ENCODE measurements at regions not wholly inside any gene's neighbourhood (a gene's known extent, or its start where the extent isn't known, plus 50 kb on each side); places are given as distances from the start of the nearest gene placed in this dataset.

DNA sequence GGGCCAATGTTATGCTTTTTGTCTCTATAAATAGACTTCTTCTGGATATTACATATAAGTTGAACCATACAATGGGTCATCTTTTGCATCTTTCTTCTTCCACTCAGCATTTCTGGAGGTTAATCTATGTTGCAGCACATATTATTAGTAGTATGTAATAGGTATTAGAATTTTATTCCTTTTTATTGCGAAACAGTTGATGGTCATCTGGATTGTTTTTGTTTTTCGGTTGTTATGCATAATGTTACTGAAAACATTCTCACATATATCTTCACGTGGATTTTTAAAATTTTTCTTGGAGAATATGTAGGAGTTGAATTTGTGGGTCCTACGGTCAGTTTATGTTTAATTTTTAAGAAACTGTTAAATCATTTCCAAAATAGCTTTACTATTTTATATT, 466.8 kb downstream of the SLCO4C1 start:
- in situ Hi-C loops (cut with MboI; ENCODE audit: low sequenced_read_pairs, unreplicated experiment), result no loop called here

DNA sequence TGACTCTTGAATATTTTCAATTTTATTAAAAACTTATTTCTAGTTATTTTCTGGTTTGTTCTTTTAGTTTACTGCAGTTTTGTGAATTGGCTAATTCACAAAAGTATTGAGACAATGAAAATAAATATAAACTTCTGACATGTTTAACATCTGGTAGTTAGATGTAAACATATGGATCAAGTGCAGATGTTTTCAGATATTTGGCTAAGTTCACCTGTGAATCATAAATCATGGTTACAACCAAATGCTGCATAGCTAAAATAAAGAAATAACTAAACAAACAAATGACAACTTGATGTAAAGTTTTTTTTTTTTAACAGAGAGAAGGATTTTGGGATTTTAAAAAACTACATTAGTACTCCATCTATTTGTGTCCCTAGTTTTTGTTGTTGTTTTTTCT, 484.6 kb downstream of the SLCO4C1 start:
- TF ChIP-seq, protein P1, sequence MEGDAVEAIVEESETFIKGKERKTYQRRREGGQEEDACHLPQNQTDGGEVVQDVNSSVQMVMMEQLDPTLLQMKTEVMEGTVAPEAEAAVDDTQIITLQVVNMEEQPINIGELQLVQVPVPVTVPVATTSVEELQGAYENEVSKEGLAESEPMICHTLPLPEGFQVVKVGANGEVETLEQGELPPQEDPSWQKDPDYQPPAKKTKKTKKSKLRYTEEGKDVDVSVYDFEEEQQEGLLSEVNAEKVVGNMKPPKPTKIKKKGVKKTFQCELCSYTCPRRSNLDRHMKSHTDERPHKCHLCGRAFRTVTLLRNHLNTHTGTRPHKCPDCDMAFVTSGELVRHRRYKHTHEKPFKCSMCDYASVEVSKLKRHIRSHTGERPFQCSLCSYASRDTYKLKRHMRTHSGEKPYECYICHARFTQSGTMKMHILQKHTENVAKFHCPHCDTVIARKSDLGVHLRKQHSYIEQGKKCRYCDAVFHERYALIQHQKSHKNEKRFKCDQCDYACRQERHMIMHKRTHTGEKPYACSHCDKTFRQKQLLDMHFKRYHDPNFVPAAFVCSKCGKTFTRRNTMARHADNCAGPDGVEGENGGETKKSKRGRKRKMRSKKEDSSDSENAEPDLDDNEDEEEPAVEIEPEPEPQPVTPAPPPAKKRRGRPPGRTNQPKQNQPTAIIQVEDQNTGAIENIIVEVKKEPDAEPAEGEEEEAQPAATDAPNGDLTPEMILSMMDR (IDR thresholded peaks at IDR 0.05; ENCODE audit: borderline replicate concordance, control extremely low read depth, extremely low read depth, insufficient read depth, missing control alignments), result no peak
- no peak for DNase-seq (ENCODE audit: low spot score)
- in situ Hi-C loops (cut with MboI; ENCODE audit: low sequenced_read_pairs, unreplicated experiment), result no loop called here

More for the DNA sequence above, 466.8 kb downstream of the SLCO4C1 start:
- TF ChIP-seq, protein P1 (IDR thresholded peaks at IDR 0.05; ENCODE audit: borderline replicate concordance, control extremely low read depth, extremely low read depth, insufficient read depth, missing control alignments), result no peak
- no peak for DNase-seq (ENCODE audit: low spot score)

DNA sequence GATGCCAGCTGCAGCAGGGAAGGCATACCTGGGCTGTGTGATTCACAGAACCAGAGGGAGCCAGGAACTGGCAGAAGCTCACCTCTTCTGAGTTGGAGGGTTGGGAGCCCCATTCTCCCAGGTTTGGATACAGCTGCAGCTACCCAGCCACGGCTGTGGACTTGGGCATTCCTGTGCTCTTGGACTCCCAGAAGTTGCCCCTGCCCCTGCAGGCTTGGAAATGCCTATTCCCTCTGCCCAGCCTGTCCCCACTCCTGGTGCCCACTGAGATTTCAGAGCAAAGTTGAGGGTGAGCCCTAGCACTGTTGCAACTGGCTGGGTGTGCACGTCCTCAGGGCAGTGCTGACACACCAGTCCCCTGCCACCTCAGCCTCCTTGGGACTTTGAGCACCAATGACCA, 489.7 kb downstream of the SLCO4C1 start:
- no peak for DNase-seq (ENCODE audit: low spot score)
- in situ Hi-C loops (cut with MboI; ENCODE audit: low sequenced_read_pairs, unreplicated experiment), result no loop called here

DNA sequence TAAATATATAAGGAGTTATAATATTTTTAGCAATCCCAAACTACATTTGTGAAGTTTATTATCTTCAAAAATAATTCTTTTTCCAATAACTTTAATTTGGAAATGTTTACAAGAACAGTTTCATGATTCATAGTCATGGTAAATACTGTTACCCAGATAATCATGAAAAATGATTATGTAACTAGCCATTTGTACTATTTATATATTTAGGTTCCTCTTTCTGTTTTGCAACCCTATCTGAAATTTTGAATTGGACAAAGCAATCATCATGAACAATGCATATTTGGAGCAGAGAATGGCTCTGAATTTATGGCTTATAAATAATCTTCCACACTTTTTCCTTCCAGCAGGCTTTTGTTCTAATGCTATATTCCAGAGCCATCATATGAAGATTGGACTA, 499.7 kb downstream of the SLCO4C1 start:
- in situ Hi-C loops (cut with MboI; ENCODE audit: low sequenced_read_pairs, unreplicated experiment), result no loop called here
- TF ChIP-seq, protein P1 (IDR thresholded peaks at IDR 0.05; ENCODE audit: borderline replicate concordance, control extremely low read depth, extremely low read depth, insufficient read depth, missing control alignments), result no peak
- DNase-seq (ENCODE audit: low spot score), result no peak

More for the DNA sequence above, 489.7 kb downstream of the SLCO4C1 start:
- TF ChIP-seq, protein P1 (IDR thresholded peaks at IDR 0.05; ENCODE audit: borderline replicate concordance, control extremely low read depth, extremely low read depth, insufficient read depth, missing control alignments), result no peak

DNA sequence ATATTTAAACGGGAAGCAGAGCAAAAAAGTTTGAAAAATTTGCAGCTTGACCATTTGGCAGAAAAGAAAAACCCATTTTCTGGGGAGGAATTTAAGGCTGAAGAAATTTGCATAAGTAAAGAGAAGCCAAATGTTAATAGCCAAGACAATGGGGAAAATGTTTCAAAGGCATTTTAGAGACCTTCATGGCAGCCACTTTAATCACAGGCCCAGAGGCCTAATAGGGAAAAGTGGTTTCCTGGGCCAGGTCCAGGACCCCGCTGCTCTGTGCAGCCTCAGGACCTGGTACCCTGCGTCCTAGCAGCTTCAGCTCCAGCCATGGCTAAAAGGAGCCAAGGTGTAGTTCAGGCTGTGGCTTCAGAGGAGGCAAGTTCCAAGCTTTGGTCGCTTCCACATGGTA, 507.3 kb downstream of the SLCO4C1 start:
- in situ Hi-C loops (cut with MboI; ENCODE audit: low sequenced_read_pairs, unreplicated experiment), result no loop called here
- TF ChIP-seq, protein P1 (IDR thresholded peaks at IDR 0.05; ENCODE audit: borderline replicate concordance, control extremely low read depth, extremely low read depth, insufficient read depth, missing control alignments), result no peak
- DNase-seq (ENCODE audit: low spot score), result no peak

DNA sequence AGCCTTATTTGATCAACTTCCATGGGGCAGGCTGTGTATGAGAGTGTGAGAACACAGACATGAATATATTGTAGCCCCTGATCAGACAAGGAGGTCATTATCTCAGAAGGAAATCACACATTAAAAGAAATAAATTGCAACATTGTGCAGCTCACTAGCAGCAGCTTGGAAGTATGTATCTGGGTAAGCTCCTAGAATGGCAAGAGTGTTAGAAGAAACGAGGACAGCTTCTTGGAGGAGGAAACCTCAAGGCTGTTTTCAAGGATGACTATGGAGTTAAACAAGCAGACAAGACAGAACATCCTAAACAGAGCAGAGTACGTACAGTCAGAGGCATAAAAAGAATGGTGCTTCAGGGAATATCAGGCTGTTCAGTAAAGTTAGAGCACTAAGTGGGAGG, 511.0 kb downstream of the SLCO4C1 start:
- DNase-seq (ENCODE audit: low spot score), result no peak
- in situ Hi-C loops (cut with MboI; ENCODE audit: low sequenced_read_pairs, unreplicated experiment), result no loop called here
- TF ChIP-seq, protein P1 (IDR thresholded peaks at IDR 0.05; ENCODE audit: borderline replicate concordance, control extremely low read depth, extremely low read depth, insufficient read depth, missing control alignments), result no peak
